ENCODE measurements at regions not wholly inside any gene's neighbourhood (a gene's known extent, or its start where the extent isn't known, plus 50 kb on each side); places are given as distances from the start of the nearest gene placed in this dataset.

GRCh38 chr10:81570878-81571794 is 303.9 kb upstream of the NRG3 start:
- TF ChIP-seq, protein P1, sequence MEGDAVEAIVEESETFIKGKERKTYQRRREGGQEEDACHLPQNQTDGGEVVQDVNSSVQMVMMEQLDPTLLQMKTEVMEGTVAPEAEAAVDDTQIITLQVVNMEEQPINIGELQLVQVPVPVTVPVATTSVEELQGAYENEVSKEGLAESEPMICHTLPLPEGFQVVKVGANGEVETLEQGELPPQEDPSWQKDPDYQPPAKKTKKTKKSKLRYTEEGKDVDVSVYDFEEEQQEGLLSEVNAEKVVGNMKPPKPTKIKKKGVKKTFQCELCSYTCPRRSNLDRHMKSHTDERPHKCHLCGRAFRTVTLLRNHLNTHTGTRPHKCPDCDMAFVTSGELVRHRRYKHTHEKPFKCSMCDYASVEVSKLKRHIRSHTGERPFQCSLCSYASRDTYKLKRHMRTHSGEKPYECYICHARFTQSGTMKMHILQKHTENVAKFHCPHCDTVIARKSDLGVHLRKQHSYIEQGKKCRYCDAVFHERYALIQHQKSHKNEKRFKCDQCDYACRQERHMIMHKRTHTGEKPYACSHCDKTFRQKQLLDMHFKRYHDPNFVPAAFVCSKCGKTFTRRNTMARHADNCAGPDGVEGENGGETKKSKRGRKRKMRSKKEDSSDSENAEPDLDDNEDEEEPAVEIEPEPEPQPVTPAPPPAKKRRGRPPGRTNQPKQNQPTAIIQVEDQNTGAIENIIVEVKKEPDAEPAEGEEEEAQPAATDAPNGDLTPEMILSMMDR (IDR thresholded peaks at IDR 0.05; ENCODE audit: insufficient read depth, low read length) = no peak
- TF ChIP-seq REST (IDR thresholded peaks at IDR 0.05; ENCODE audit: insufficient replicate concordance, low read depth) (no peak), POLR2AphosphoS5 (IDR thresholded peaks at IDR 0.05; ENCODE audit: low read depth) (no peak)

Data from HL-60 (cell line).